CD4-positive, alpha-beta T cell treated with Interleukin-15 for 1 hour (primary cell): ENCODE measurements at regions not wholly inside any gene's neighbourhood (a gene's known extent, or its start where the extent isn't known, plus 50 kb on each side); places are given as distances from the start of the nearest gene placed in this dataset.

ENCODE experiments used
- DNase-seq: peaks from one replicate; pipeline ENCODE4 v3.0.0-alpha.2; 2020

GRCh38 chr13:26965952-26966700 lies 205.5 kb downstream of the USP12 start:
- no peak for DNase-seq

DNA sequence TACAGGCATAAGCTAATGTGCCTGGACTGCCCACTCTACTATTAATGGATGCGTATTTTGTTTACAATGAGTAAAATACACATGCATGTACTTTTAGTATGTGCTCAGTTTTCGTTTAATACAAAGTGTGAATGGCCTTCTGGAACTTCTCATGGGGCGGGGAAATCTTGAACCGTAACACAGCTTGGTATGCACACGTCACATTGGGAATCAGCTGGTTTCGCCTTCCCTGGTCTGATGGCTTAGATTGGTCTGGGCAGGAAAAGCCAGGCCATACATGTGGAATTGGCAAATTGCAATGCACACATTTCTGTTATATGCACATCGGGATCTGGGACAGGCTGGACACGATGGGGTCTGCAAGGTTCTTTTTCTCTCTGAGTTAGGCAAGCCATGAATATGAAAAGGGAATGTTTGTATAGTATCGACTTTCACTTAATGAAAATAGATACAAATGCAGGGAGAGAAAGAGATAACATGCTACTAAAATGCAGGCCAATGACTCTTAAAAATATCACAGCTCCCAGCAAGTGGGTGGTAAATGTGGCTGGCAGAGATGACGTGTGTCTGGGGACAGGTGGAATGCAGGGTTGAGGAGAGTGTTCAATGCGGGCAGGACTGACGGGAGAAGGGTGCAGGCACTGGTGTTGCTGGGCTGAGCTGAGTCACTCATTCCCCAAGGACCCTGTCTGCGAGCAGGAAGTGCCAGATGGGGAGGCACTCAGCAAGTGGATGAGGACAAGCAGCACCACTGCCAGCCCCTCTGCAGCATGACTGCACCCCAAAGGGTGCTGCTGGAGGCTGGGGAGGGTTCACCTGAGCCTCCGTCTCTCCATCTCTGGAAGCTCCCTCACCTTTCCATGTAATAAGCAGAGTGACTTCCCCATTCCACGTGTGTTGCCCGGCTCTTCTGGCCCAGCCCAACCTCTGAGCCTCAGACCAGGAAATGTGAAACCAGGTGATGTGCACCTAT lies 204.0 kb upstream of the GPR12 start:
- DNase-seq: no peak

DNA sequence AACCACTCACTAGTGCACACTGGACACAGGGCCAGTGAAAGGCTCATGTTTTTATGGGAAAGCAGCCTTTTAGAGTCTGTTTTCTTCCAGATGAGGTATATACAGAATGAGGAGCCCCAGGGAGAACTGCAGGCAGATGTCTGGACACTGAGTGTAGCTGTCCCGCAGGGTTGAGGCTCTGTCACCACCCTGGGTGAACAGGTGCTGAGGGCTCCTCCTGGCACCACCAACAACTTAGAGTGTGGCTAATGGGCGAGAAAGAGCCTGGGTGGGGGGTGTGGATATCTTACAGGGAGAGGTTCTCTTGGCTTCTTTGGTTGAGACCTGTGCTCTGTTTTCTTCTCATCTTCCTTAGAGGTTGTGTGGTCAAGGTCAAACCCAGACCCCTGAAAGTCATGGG lies 202.1 kb upstream of the GPR12 start:
- no peak for DNase-seq

DNA sequence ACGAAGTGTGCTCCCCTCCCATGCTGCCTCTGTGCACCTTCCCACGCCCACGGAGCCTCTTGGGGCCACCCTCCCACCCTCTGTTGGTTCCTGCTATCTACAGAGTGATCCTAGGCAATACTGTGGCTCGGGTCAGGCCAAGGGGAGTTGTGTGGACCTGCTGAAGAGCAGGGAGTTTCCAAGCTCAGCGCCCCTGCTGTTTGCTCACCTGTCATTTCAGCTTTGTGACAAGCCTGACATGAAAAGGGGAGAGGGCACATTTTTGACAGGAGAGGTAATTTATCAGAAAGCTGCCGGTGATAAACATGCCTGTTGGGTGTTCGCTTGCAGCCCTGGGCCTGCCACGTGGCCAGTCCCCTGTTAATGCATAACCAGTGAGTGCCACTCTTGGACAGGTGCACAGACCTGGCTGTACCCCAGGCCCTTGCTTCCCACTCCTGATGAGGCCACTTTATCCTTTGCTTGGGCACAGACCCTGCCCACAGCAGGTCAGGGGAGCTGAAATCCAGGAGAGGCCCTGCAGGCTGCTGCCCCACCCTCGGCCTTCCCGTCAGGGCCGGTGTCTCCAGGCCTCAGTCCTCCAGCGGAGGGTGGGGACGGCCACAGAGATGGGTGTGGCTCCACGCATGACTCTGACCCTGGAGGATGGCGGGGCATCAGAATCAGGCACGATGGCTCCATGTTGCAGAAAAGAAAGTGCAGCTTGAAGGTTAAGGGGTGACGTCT lies 201.5 kb upstream of the GPR12 start:
- DNase-seq: no peak

- DNase-seq: no peak
Measured at GRCh38 chr13:26957182-26957581, 196.6 kb upstream of the GPR12 start.

DNA sequence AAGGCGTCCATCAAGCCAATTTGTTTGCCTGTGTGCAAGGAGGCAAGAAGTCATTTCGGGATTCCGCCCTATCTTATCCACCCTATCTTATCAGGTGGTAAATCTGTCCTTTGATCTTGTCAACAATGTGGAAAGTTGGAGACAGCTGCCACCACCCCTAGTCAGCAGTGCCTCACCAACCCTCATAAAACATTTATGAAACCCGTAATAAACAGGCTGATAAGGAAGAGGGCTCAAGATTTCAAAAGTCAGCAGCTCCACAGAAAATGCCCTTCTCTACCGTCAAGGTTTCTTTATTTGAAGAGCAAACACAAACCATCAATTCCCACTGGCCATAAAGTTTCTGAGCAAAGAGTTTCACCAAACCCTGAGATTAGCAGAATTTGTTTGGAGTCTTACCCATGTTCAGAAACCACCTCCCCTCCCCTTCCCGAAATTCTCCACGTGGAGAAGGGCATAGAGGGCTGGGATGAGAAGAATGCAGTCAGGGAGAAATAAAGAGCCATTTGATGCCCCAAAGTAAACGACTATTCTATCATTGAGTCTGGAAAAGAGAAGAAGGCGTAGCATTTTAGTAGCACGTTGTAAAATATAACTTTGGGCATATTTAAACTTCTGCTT lies 196.0 kb upstream of the GPR12 start:
- DNase-seq: no peak

GRCh38 chr13:26954976-26955375 lies 194.4 kb upstream of the GPR12 start:
- DNase-seq: no peak

DNA sequence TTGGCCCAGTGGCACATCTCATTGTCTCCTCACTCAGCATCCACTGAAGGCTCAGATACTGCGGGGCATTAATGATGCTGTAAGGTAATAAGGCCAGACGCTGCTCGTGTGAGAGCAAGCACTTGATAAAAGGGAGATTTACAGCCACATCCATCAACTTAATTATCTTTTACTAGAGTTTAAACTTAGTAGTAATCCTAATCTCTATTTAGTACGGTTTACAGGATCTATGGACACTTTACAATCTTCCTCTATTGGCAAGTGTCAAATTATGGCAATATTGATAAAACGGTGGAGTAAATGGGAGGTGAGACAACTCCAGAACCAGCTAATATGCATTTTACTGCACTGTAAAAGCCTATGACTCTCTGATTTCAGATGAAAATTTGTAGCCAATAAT lies 192.7 kb upstream of the GPR12 start:
- DNase-seq: no peak

GRCh38 chr13:26952551-26953143 lies 192.1 kb upstream of the GPR12 start:
- DNase-seq: no peak

- no peak for DNase-seq
Measured at GRCh38 chr13:26951581-26952177, 191.1 kb upstream of the GPR12 start.

- no peak for DNase-seq
Measured at GRCh38 chr13:26950968-26951367, 190.4 kb upstream of the GPR12 start.

GRCh38 chr13:26950546-26950945 lies 190.0 kb upstream of the GPR12 start:
- no peak for DNase-seq

DNA sequence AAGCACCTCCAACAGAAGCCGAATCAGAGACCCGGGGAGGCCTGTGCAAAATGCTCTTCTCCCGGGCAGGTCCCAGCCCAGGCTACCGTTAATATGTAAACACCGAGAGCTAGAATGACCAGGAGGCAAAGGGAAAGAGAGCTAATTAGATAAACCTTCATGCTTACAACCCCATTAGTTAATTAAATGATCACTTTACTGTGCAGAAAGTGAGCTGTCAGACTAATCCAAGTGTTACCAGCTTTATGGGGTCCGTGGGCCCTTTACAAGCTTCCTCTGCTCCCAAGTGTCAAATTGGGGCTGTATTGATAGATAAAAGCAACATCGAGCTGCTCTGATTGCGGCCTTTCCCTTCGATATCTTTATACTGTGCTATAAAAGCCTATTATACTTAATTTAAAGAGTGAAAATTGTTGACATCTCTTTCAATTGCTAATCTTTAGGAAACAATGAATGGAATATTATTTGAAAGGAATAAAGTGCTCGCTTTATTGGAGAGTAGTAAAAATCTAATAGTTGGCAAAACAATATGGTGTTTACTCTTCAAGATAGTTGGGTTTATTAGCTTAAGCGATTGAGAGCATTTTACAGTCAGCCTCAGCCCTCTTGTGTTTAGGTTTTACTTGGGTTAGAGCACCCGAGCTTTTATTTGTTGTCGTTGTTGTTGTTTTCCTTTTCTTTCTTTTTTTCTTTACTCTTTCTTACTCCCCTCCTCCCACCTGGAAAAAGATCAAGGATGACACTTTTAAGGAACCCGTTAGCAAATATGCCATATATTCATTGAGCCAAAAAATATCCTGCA lies 189.3 kb upstream of the GPR12 start:
- no peak for DNase-seq

GRCh38 chr13:26948353-26948752 lies 187.8 kb upstream of the GPR12 start:
- no peak for DNase-seq

DNA sequence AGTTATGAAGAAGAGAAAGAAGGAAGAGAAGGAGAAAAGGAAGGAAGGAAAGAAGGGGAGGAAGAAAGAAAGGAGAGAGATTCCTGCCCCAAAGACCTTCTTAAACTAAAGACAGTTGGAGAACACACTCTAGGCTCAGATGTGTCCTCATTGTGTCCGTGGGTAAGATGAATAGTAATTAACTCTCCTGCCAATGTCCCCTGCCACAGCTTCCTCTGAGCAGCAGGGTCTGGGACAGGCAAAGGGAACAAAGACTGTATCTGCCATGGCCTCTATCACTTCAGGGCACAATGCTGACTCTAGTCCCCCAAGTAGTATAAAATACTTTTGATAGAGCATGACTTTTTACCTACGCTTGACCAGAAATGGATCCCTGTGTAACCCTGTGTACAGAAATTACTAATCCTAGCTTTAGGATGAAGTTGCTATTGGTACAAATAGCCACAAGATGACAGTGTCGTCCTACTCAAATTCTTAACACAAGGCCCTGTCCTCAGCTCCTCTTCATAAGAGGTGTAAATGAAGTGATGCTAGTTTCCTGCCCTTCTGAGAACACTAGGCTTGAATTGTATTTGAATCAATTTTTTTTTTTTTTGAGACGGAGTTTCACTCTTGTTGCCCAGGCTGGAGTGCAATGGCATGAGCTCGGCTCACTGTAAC lies 186.2 kb upstream of the GPR12 start:
- DNase-seq: no peak

GRCh38 chr13:26943748-26944147 lies 183.2 kb upstream of the GPR12 start:
- DNase-seq: no peak

DNA sequence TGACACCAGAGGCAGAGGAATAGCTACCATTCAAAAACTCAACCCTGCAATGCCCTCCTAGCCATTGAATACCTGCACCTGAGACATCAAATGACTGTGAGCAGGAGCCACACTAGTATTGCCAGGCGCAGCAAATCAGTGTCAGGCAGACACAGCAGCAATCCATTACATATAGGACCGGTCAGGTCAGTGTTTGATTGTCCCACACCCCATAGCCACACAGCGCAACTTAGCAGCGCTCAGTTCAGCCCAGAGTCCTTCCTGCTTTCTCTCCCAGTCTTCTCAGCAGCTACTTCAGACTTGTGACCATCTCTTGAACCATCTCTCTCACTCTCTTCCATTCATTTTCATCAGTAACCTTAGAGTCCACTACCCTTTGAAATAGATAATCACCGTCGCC lies 181.6 kb upstream of the GPR12 start:
- no peak for DNase-seq

- no peak for DNase-seq
Measured at GRCh38 chr13:26941345-26942174, 181.0 kb upstream of the GPR12 start.

- DNase-seq: no peak
Measured at GRCh38 chr13:26934096-26934495, 173.5 kb upstream of the GPR12 start.

DNA sequence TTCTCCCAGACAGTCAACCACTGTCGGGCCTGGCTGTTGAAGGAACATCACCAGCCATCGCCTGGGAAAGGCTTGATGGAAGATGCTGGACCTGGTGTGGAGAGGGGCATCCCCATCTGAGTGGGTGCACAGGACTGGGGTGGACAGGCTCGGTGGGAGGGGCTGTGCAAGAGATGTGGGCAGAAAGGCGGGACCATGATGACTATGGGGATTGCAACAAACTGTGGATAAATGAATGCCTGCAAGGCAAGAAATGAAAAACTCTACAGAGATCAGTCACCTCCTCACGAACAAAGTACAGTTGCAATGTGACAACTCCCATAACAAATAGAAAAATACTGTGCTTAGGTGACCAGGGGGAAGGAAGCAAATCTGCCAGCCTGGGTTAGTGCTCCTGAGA lies 171.9 kb upstream of the GPR12 start:
- DNase-seq: no peak
